HepG2 (cell line): ENCODE measurements at regions not wholly inside any gene's neighbourhood (a gene's known extent, or its start where the extent isn't known, plus 50 kb on each side); places are given as distances from the start of the nearest gene placed in this dataset.

Experiments used
- ATAC-seq: fragments of 200-7000 bp; cut with Tn5 transposase; 3 replicates; pipeline ENCODE4 v1.9.1; 2020; ENCODE audit warnings: mild to moderate bottlenecking, moderate library complexity
- BruUV-seq: library from RNA; stranded (reverse); fragments of 400-500 nt; replicated peaks from 2 replicates; lab custom pipeline; 2021; lab: Mats Ljungman, UMichigan
- CTCF ChIA-PET: fragments of 300-600 bp; formaldehyde crosslinking; extraction: SDS; loops from one replicate; lab custom pipeline; 2021; ENCODE audit warnings: low total read pairs, inconsistent platforms, low intra/inter-chr PET ratio; lab: Yijun Ruan, JAX
- POLR2A ChIA-PET: fragments of 350-600 bp; sonication (Branson Sonifier 250); formaldehyde crosslinking; loops from one replicate; lab custom pipeline; 2020; ENCODE audit warnings: antibody characterized with exemption, inconsistent platforms; lab: Yijun Ruan, JAX
- DNase-seq: peaks from one replicate; pipeline ENCODE4 v3.0.0-alpha.2; 2015; ENCODE audit warnings: low spot score
- FAIRE-seq: peaks from 3 replicates; lab custom pipeline; 2011; peaks lifted over from hg19 to GRCh38; lab: Jason Lieb, UNC
- H2AFZ ChIP-seq: one replicate; pipeline ENCODE4 v1.6.1; 2011; ENCODE audit warnings: low read length, inconsistent platforms
- H3K27ac ChIP-seq: fragments of 300-600 bp; 3 replicates; pipeline ENCODE4 v1.8.0; 2011; ENCODE audit warnings: mixed run types, mild to moderate bottlenecking, mixed read lengths, low read length, inconsistent platforms; ENCODE audit not compliant: insufficient read depth; ENCODE audit errors: extremely low read length
- H3K27me3 ChIP-seq, 2 experiments: fragments of 200-600 bp in 1 of 2; 2 replicates in 1 of 2; 3 replicates in 1 of 2; pipeline versions ENCODE4 v1.6.0 to v1.8.0; 2011; ENCODE audit warnings: low read length in 2 of 2, mild to moderate bottlenecking in 2 of 2, moderate library complexity in 2 of 2, inconsistent platforms in 1 of 2; ENCODE audit not compliant: insufficient read depth in 2 of 2, control insufficient read depth in 1 of 2
- H3K36me3 ChIP-seq, 2 experiments: fragments of 200-600 bp in 1 of 2; replicated peaks in 1 of 2; 2 replicates in 1 of 2; 3 replicates in 1 of 2; pipeline versions ENCODE4 v1.5.1 to v1.8.0; 2011; ENCODE audit warnings: low read length in 2 of 2, inconsistent platforms in 1 of 2; ENCODE audit not compliant: insufficient read depth in 2 of 2, control insufficient read depth in 1 of 2
- H3K4me1 ChIP-seq: 2 replicates; pipeline ENCODE4 v1.5.1; 2012; ENCODE audit warnings: low read length, inconsistent platforms; ENCODE audit not compliant: insufficient read depth
- H3K4me2 ChIP-seq: 2 replicates; pipeline ENCODE4 v1.6.0; 2011; ENCODE audit warnings: low read depth, low read length, inconsistent platforms
- H3K4me3 ChIP-seq, 3 experiments: fragments of 200-600 bp in 1 of 3; sonication (generic), shearing (Covaris generic) in 1 of 3; replicated peaks in 1 of 3; 2 replicates each; pipeline ENCODE4 v1.5.1; 2011 to 2016; ENCODE audit warnings: low read length in 3 of 3, inconsistent platforms in 2 of 3, low read depth in 2 of 3, mild to moderate bottlenecking in 2 of 3, control low read depth in 1 of 3, mixed read lengths in 1 of 3; ENCODE audit not compliant: insufficient read depth in 1 of 3
- H3K79me2 ChIP-seq: one replicate; pipeline ENCODE4 v1.6.1; 2011; ENCODE audit warnings: low read length, inconsistent platforms; ENCODE audit not compliant: insufficient read depth
- H3K9ac ChIP-seq: 2 replicates; pipeline ENCODE4 v1.6.0; 2011; ENCODE audit warnings: mild to moderate bottlenecking, low read depth, low read length, inconsistent platforms; ENCODE audit not compliant: insufficient read depth
- H3K9me3 ChIP-seq: 2 replicates; pipeline ENCODE4 v1.5.1; 2012; ENCODE audit warnings: mild to moderate bottlenecking, low read length
- H4K20me1 ChIP-seq: 2 replicates; pipeline ENCODE4 v1.6.0; 2011; ENCODE audit warnings: inconsistent platforms, mild to moderate bottlenecking, low read length, moderate library complexity; ENCODE audit not compliant: insufficient read depth
- ARID2 ChIP-seq: sonication (generic); formaldehyde crosslinking; IDR thresholded peaks from 2 replicates; pipeline ENCODE4 v1.8.1; 2022; ENCODE audit warnings: mild to moderate bottlenecking, missing genetic modification reagents, borderline replicate concordance
- KLF15 ChIP-seq: sonication (generic); formaldehyde crosslinking; IDR thresholded peaks from 2 replicates; pipeline ENCODE4 v1.8.1; 2023; ENCODE audit warnings: borderline replicate concordance, mild to moderate bottlenecking, inconsistent platforms, missing genetic modification reagents, mixed read lengths
- NCOA1 ChIP-seq: sonication (generic); formaldehyde crosslinking; IDR thresholded peaks from 2 replicates; pipeline ENCODE4 v1.9.0; 2021; ENCODE audit warnings: missing genetic modification reagents
- NCOR1 ChIP-seq: fragments of 200-600 bp; sonication (generic); IDR thresholded peaks from 2 replicates; pipeline ENCODE4 v1.7.0; 2017; ENCODE audit warnings: antibody characterized with exemption, low read length, borderline replicate concordance
- ZFYVE20 ChIP-seq: sonication (generic); formaldehyde crosslinking; IDR thresholded peaks from 2 replicates; pipeline ENCODE4 v1.8.0; 2023; ENCODE audit warnings: low read depth, mild to moderate bottlenecking, moderate library complexity, missing genetic modification reagents, borderline replicate concordance
- ZNF180 ChIP-seq: sonication (generic); formaldehyde crosslinking; IDR thresholded peaks from 2 replicates; pipeline ENCODE4 v1.4.0; 2020; ENCODE audit warnings: low read depth, missing genetic modification reagents, borderline replicate concordance
- ZNF34 ChIP-seq: sonication (generic); formaldehyde crosslinking; IDR thresholded peaks from 2 replicates; pipeline ENCODE4 v1.4.0; 2020; ENCODE audit warnings: mild to moderate bottlenecking, missing genetic modification reagents, borderline replicate concordance
- ZNF468 ChIP-seq: sonication (generic); formaldehyde crosslinking; IDR thresholded peaks from 2 replicates; pipeline ENCODE4 v1.8.0; 2022; ENCODE audit warnings: mild to moderate bottlenecking, moderate library complexity, missing genetic modification reagents
- ZNF546 ChIP-seq: sonication (generic); formaldehyde crosslinking; conservative IDR thresholded peaks from 2 replicates; pipeline ENCODE4 v1.8.1; 2023; ENCODE audit warnings: mild to moderate bottlenecking, missing genetic modification reagents
- ZNF644 ChIP-seq: IDR thresholded peaks from 2 replicates; pipeline ENCODE4 v1.6.1; 2016; ENCODE audit warnings: low read depth
- ZNF777 ChIP-seq: sonication (generic); formaldehyde crosslinking; IDR thresholded peaks from 2 replicates; pipeline ENCODE4 v1.4.0; 2020; ENCODE audit warnings: missing genetic modification reagents
- ZNF83 ChIP-seq: sonication (generic); formaldehyde crosslinking; IDR thresholded peaks from 2 replicates; pipeline ENCODE4 v1.4.0; 2020; ENCODE audit warnings: missing genetic modification reagents, mild to moderate bottlenecking, borderline replicate concordance
- in situ Hi-C: cut with HindIII; loops from 2 replicates; pipeline ENCODE4 v1.10.0; 2017; ENCODE audit warnings: low pct_unique_long_range_greater_than_20kb; ENCODE audit not compliant: extremely low pct_ligation_motif_present
- intact Hi-C: fragments of 100-400 bp; cut with micrococcal nuclease; formaldehyde crosslinking; loops from one replicate; pipeline ENCODE4 v1.10.0; 2022; ENCODE audit not compliant: unreplicated experiment
- TF ChIP-seq, protein P1 (sequence below): sonication (generic); formaldehyde crosslinking; IDR thresholded peaks from 2 replicates; pipeline ENCODE4 v1.5.1; 2020; ENCODE audit warnings: mild to moderate bottlenecking, missing genetic modification reagents, borderline replicate concordance

DNA sequence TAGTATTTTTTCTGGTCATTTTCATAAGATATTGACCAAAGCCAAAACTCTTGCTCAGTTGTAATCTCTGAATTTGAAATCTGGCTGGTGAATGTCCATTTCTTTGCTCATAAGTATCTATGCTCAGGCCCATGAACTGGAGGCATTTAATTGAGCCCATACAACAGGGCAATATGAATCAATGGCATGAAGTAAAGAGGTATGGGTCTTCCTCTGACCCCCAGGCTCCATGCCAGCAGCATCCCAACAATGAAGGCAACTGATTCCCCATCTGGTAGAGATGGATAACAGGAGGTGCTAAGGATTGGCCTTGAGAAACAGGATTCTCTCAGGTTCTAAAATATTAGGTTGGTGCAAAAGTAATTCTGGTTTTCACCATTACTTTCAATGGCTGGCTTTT lies 330.8 kb downstream of the LIG4 start:
- POLR2A ChIA-PET, result no interaction called here
- H3K27me3 ChIP-seq, result no peaks in the 10 kb centered on the region
- H4K20me1 ChIP-seq, result no peaks in the 10 kb centered on the region
- in situ Hi-C loops (no loop called here), intact Hi-C loops (no loop called here)
- no peaks in the 10 kb centered on the region for H3K36me3 ChIP-seq
- H2AFZ ChIP-seq, result no peak overlapping the region
- ATAC-seq (no peak), FAIRE-seq (no peak), DNase-seq (no peak)
- no peak overlapping the region for H3K27ac ChIP-seq
- no peak overlapping the region for H3K4me2 ChIP-seq
- H3K9me3 ChIP-seq, result peaks cover 7% of the 10 kb centered on the region; the same call in 1 of the 2 replicates
- CTCF ChIA-PET, result no interaction called here
- H3K79me2 ChIP-seq, result no peaks in the 10 kb centered on the region
- H3K9ac ChIP-seq, result no peak overlapping the region
- H3K4me3 ChIP-seq, result no peak overlapping the region
- no peaks in the 10 kb centered on the region for H3K4me1 ChIP-seq
- TF ChIP-seq KLF15 (CRISPR knock-in tag) (no peak), ZNF644 (no peak), ZNF546 (CRISPR knock-in tag) (no peak), ZNF83 (CRISPR knock-in tag) (no peak), ARID2 (no peak), ZNF468 (CRISPR knock-in tag) (no peak), ZFYVE20 (CRISPR knock-in tag) (no peak), ZNF180 (CRISPR knock-in tag) (no peak), NCOA1 (no peak), ZNF777 (CRISPR knock-in tag) (no peak), NCOR1 (no peak), ZNF34 (no peak)
- TF ChIP-seq, protein P1, sequence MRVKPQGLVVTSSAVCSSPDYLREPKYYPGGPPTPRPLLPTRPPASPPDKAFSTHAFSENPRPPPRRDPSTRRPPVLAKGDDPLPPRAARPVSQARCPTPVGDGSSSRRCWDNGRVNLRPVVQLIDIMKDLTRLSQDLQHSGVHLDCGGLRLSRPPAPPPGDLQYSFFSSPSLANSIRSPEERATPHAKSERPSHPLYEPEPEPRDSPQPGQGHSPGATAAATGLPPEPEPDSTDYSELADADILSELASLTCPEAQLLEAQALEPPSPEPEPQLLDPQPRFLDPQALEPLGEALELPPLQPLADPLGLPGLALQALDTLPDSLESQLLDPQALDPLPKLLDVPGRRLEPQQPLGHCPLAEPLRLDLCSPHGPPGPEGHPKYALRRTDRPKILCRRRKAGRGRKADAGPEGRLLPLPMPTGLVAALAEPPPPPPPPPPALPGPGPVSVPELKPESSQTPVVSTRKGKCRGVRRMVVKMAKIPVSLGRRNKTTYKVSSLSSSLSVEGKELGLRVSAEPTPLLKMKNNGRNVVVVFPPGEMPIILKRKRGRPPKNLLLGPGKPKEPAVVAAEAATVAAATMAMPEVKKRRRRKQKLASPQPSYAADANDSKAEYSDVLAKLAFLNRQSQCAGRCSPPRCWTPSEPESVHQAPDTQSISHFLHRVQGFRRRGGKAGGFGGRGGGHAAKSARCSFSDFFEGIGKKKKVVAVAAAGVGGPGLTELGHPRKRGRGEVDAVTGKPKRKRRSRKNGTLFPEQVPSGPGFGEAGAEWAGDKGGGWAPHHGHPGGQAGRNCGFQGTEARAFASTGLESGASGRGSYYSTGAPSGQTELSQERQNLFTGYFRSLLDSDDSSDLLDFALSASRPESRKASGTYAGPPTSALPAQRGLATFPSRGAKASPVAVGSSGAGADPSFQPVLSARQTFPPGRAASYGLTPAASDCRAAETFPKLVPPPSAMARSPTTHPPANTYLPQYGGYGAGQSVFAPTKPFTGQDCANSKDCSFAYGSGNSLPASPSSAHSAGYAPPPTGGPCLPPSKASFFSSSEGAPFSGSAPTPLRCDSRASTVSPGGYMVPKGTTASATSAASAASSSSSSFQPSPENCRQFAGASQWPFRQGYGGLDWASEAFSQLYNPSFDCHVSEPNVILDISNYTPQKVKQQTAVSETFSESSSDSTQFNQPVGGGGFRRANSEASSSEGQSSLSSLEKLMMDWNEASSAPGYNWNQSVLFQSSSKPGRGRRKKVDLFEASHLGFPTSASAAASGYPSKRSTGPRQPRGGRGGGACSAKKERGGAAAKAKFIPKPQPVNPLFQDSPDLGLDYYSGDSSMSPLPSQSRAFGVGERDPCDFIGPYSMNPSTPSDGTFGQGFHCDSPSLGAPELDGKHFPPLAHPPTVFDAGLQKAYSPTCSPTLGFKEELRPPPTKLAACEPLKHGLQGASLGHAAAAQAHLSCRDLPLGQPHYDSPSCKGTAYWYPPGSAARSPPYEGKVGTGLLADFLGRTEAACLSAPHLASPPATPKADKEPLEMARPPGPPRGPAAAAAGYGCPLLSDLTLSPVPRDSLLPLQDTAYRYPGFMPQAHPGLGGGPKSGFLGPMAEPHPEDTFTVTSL, result no peak
- BruUV-seq, result no TSS peak
